ENCODE measurements at regions not wholly inside any gene's neighbourhood (a gene's known extent, or its start where the extent isn't known, plus 50 kb on each side); places are given as distances from the start of the nearest gene placed in this dataset.

GRCh38 chr18:59959606-59960005 lies 59.8 kb downstream of the PMAIP1 start:
- no peak for DNase-seq
- Histone ChIP-seq H3K27me3 (replicated peaks; ENCODE audit: control insufficient read depth, insufficient read depth, low read length) (no peaks in the 10 kb centered on the region), H3K4me3 (ENCODE audit: low read depth, low read length) (no peak overlapping the region), H3K4me1 (no peaks in the 10 kb centered on the region), H3K9me3 (no peaks in the 10 kb centered on the region), H3K36me3 (ENCODE audit: control insufficient read depth, insufficient read depth, low read length) (no peaks in the 10 kb centered on the region)
- no peaks in the 10 kb centered on the region for H3K36me3 Mint-ChIP-seq (ENCODE audit: insufficient read depth, unreplicated experiment)
- no peaks in the 10 kb centered on the region for H3K4me1 Mint-ChIP-seq (ENCODE audit: low read depth, unreplicated experiment)
- CTCF ChIA-PET, result no interaction called here
- H3K4me3 Mint-ChIP-seq (ENCODE audit: unreplicated experiment), result no peak overlapping the region
- no peaks in the 10 kb centered on the region for H3K9me3 Mint-ChIP-seq (ENCODE audit: unreplicated experiment)
- BruUV-seq (replicated peaks), result no TSS peak
- intact Hi-C loops (cut with micrococcal nuclease; ENCODE audit: unreplicated experiment), result no loop called here
- no peak for TF ChIP-seq CTCF (IDR thresholded peaks at IDR 0.05; ENCODE audit: insufficient read depth in 1 of 2, low read depth in 1 of 2, low read length in 1 of 2, severe bottlenecking in 1 of 2, unreplicated experiment in 1 of 2)
- no peak overlapping the region for H3K27ac Mint-ChIP-seq (ENCODE audit: unreplicated experiment)
- H3K27me3 Mint-ChIP-seq (ENCODE audit: insufficient read depth, unreplicated experiment), result peaks cover 5% of the 10 kb centered on the region
- POLR2A ChIA-PET, result no interaction called here

- H3K4me3 ChIP-seq (ENCODE audit: low read depth, low read length), result no peak overlapping the region
- H3K27me3 ChIP-seq (replicated peaks; ENCODE audit: control insufficient read depth, insufficient read depth, low read length), result no peaks in the 10 kb centered on the region
- POLR2A ChIA-PET, result no interaction called here
- Mint-ChIP-seq H3K4me1 (ENCODE audit: low read depth, unreplicated experiment) (no peaks in the 10 kb centered on the region), H3K4me3 (ENCODE audit: unreplicated experiment) (no peak overlapping the region), H3K27me3 (ENCODE audit: insufficient read depth, unreplicated experiment) (peaks cover 5% of the 10 kb centered on the region), H3K36me3 (ENCODE audit: insufficient read depth, unreplicated experiment) (no peaks in the 10 kb centered on the region), H3K9me3 (ENCODE audit: unreplicated experiment) (no peaks in the 10 kb centered on the region), H3K27ac (ENCODE audit: unreplicated experiment) (no peak overlapping the region)
- no peaks in the 10 kb centered on the region for H3K9me3 ChIP-seq
- no peak for DNase-seq
- no peaks in the 10 kb centered on the region for H3K4me1 ChIP-seq
- H3K36me3 ChIP-seq (ENCODE audit: control insufficient read depth, insufficient read depth, low read length), result no peaks in the 10 kb centered on the region
- CTCF ChIA-PET, result no interaction called here
- intact Hi-C loops (cut with micrococcal nuclease; ENCODE audit: unreplicated experiment), result no loop called here
- TF ChIP-seq CTCF (IDR thresholded peaks at IDR 0.05; ENCODE audit: insufficient read depth in 1 of 2, low read depth in 1 of 2, low read length in 1 of 2, severe bottlenecking in 1 of 2, unreplicated experiment in 1 of 2), result no peak
- BruUV-seq (replicated peaks), result no TSS peak
These were observed 59.3 kb downstream of the PMAIP1 start for GRCh38 chr18:59959073-59959472.

GRCh38 chr18:59957957-59958356 lies 58.2 kb downstream of the PMAIP1 start:
- no peak overlapping the region for H3K4me3 Mint-ChIP-seq (ENCODE audit: unreplicated experiment)

More at GRCh38 chr18:59957957-59958356, 58.2 kb downstream of the PMAIP1 start:
- Mint-ChIP-seq H3K4me1 (ENCODE audit: low read depth, unreplicated experiment) (no peaks in the 10 kb centered on the region), H3K36me3 (ENCODE audit: insufficient read depth, unreplicated experiment) (no peaks in the 10 kb centered on the region), H3K9me3 (ENCODE audit: unreplicated experiment) (no peaks in the 10 kb centered on the region), H3K27ac (ENCODE audit: unreplicated experiment) (no peak overlapping the region), H3K27me3 (ENCODE audit: insufficient read depth, unreplicated experiment) (peaks cover 5% of the 10 kb centered on the region)
- ChIA-PET CTCF (no interaction called here), POLR2A (no interaction called here)
- DNase-seq, result no peak
- intact Hi-C loops (cut with micrococcal nuclease; ENCODE audit: unreplicated experiment), result no loop called here
- H3K36me3 ChIP-seq (ENCODE audit: control insufficient read depth, insufficient read depth, low read length), result no peaks in the 10 kb centered on the region
- no peak for TF ChIP-seq CTCF (IDR thresholded peaks at IDR 0.05; ENCODE audit: insufficient read depth in 1 of 2, low read depth in 1 of 2, low read length in 1 of 2, severe bottlenecking in 1 of 2, unreplicated experiment in 1 of 2)
- H3K27me3 ChIP-seq (replicated peaks; ENCODE audit: control insufficient read depth, insufficient read depth, low read length), result no peaks in the 10 kb centered on the region
- H3K4me3 ChIP-seq (ENCODE audit: low read depth, low read length), result no peak overlapping the region
- H3K9me3 ChIP-seq, result no peaks in the 10 kb centered on the region
- no peaks in the 10 kb centered on the region for H3K4me1 ChIP-seq
- BruUV-seq (replicated peaks), result no TSS peak

Data from Caco-2 (cell line).